OCI-LY7 (cell line): ENCODE measurements at regions not wholly inside any gene's neighbourhood (a gene's known extent, or its start where the extent isn't known, plus 50 kb on each side); places are given as distances from the start of the nearest gene placed in this dataset.

Experiments used
- BruUV-seq: library from RNA; stranded (reverse); fragments of 400-500 nt; replicated peaks from 2 replicates; lab custom pipeline; 2021; lab: Mats Ljungman, UMichigan
- CTCF ChIA-PET: fragments of 300-600 bp; sonication (Branson Sonifier 250); formaldehyde crosslinking; loops from one replicate; lab custom pipeline; 2022; ENCODE audit warnings: antibody characterized with exemption; ENCODE audit not compliant: unreplicated experiment; lab: Charles Lee
- POLR2A ChIA-PET: fragments of 300-600 bp; sonication (Branson Sonifier 250); formaldehyde crosslinking; loops from one replicate; lab custom pipeline; 2022; ENCODE audit warnings: antibody characterized with exemption; lab: Charles Lee
- DNase-seq: peaks from one replicate; pipeline ENCODE4 v3.0.0-alpha.2; 2015; ENCODE audit warnings: low spot score
- H2AFZ ChIP-seq: fragments of 200-600 bp; sonication (generic), shearing (Covaris generic); 2 replicates; pipeline ENCODE4 v1.6.1; 2014; ENCODE audit warnings: mild to moderate bottlenecking, antibody characterized with exemption, low read length, moderate library complexity
- H3K27ac ChIP-seq: fragments of 200-600 bp; sonication (generic); 2 replicates; pipeline ENCODE4 v1.5.1; 2014; ENCODE audit warnings: mixed run types, low read depth, mild to moderate bottlenecking, moderate library complexity, low read length, inconsistent platforms; ENCODE audit not compliant: poor library complexity, severe bottlenecking
- H3K36me3 ChIP-seq: fragments of 200-600 bp; sonication (generic); 2 replicates; pipeline ENCODE4 v1.6.1; 2014; ENCODE audit warnings: mild to moderate bottlenecking, antibody characterized with exemption, low read length, moderate library complexity, mixed read lengths; ENCODE audit not compliant: insufficient read depth
- H3K4me1 ChIP-seq: fragments of 200-600 bp; sonication (generic); 2 replicates; pipeline ENCODE4 v1.5.1; 2014; ENCODE audit warnings: mild to moderate bottlenecking, low read length; ENCODE audit not compliant: insufficient read depth, poor library complexity, severe bottlenecking
- H3K4me2 ChIP-seq: fragments of 200-600 bp; sonication (generic); 2 replicates; pipeline ENCODE4 v1.6.1; 2014; ENCODE audit warnings: mild to moderate bottlenecking, low read length
- H3K4me3 ChIP-seq: fragments of 200-600 bp; sonication (generic); 2 replicates; pipeline ENCODE4 v1.5.1; 2014; ENCODE audit warnings: mild to moderate bottlenecking, low read depth, low read length; ENCODE audit not compliant: poor library complexity, severe bottlenecking
- H3K79me2 ChIP-seq: fragments of 200-600 bp; sonication (generic); 2 replicates; pipeline ENCODE4 v1.6.1; 2016; ENCODE audit warnings: low read depth, mild to moderate bottlenecking, low read length, moderate library complexity, mixed read lengths; ENCODE audit not compliant: insufficient read depth
- H3K9me2 ChIP-seq: fragments of 200-600 bp; sonication (generic); 2 replicates; pipeline ENCODE4 v1.6.1; 2016; ENCODE audit warnings: mild to moderate bottlenecking, low read length, mixed read lengths; ENCODE audit not compliant: insufficient read depth
- H3K9me3 ChIP-seq: fragments of 200-600 bp; sonication (generic); 2 replicates; pipeline ENCODE4 v1.6.1; 2014; ENCODE audit warnings: mild to moderate bottlenecking, mixed run types, low read length, mixed read lengths
- H4K20me1 ChIP-seq: fragments of 200-600 bp; sonication (generic); 2 replicates; pipeline ENCODE4 v1.6.1; 2014; ENCODE audit warnings: mild to moderate bottlenecking, antibody characterized with exemption, low read length, moderate library complexity, mixed read lengths; ENCODE audit not compliant: insufficient read depth
- CTCF ChIP-seq: fragments of 200-600 bp; sonication (generic); conservative IDR thresholded peaks from 2 replicates; pipeline ENCODE4 v1.5.1; 2014; ENCODE audit warnings: mild to moderate bottlenecking, antibody characterized with exemption, low read length, moderate library complexity, mixed read lengths
- EZH2phosphoT487 ChIP-seq: fragments of 200-600 bp; sonication (generic); IDR thresholded peaks from 2 replicates; pipeline ENCODE4 v1.6.1; 2018; ENCODE audit warnings: low read depth, borderline replicate concordance, mild to moderate bottlenecking, mixed run types, antibody characterized with exemption, low read length, moderate library complexity, mixed read lengths
- intact Hi-C: fragments of 100-400 bp; cut with micrococcal nuclease; formaldehyde crosslinking; loops from one replicate; pipeline ENCODE4 v1.10.0; 2022; ENCODE audit not compliant: unreplicated experiment

DNA sequence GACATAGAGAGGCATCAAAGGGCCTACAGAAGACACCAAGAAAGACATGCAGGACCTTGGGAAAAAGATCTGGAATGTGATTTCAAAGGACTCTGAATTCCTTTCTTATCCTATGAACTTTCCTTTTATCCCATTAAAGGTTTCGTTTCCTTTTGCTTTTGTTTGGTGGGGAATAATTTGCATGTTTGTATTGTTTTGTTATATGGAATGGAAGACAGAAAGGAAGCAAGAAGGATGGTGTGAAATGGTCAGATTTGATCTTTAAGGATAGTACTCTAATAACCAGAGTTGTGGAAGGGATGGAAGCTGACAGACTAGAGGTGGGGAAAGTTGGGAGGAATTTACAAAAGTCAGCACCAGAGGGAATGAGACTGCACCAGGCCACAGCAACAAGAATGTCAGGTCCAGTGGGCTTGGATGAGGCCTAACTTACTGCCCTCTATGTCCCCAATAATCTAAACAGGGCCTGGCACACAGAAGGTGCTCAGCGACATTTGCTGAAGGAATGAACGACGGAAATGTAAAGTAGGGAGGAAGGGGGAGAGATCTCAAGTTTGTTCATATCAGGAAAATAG is 173.7 kb downstream of the FOXA2 start:
- no peaks in the 10 kb centered on the region for H3K9me3 ChIP-seq
- no peak overlapping the region for H3K4me3 ChIP-seq
- CTCF ChIA-PET = no interaction called here
- H2AFZ ChIP-seq = no peak overlapping the region
- H3K36me3 ChIP-seq = no peaks in the 10 kb centered on the region
- no peaks in the 10 kb centered on the region for H3K79me2 ChIP-seq
- BruUV-seq = no TSS peak
- no peak for DNase-seq
- no peaks in the 10 kb centered on the region for H4K20me1 ChIP-seq
- no peaks in the 10 kb centered on the region for H3K9me2 ChIP-seq
- no peak overlapping the region for H3K27ac ChIP-seq
- TF ChIP-seq EZH2phosphoT487 (no peak), CTCF (no peak)
- no peaks in the 10 kb centered on the region for H3K4me1 ChIP-seq
- H3K4me2 ChIP-seq = no peak overlapping the region
- POLR2A ChIA-PET = no interaction called here
- intact Hi-C loops = no loop called here

- H3K9me2 ChIP-seq = no peaks in the 10 kb centered on the region
- no peak for DNase-seq
- no peak overlapping the region for H3K27ac ChIP-seq
- H4K20me1 ChIP-seq = no peaks in the 10 kb centered on the region
- intact Hi-C loops = no loop called here
- ChIA-PET CTCF (no interaction called here), POLR2A (interaction anchor here (0.6 kb wide), 1 partner anchor 138 kb away, joined by 3 read pairs; no protein-coding TSS in a partner anchor)
- H3K9me3 ChIP-seq = no peaks in the 10 kb centered on the region
- H3K4me1 ChIP-seq = no peaks in the 10 kb centered on the region
- no peak for TF ChIP-seq CTCF
- no peak for TF ChIP-seq EZH2phosphoT487
- no peak overlapping the region for H2AFZ ChIP-seq
- H3K36me3 ChIP-seq = no peaks in the 10 kb centered on the region
- BruUV-seq = no TSS peak
- no peak overlapping the region for H3K4me3 ChIP-seq
- no peaks in the 10 kb centered on the region for H3K79me2 ChIP-seq
- H3K4me2 ChIP-seq = no peak overlapping the region
Observed at GRCh38 chr20:22408521-22409402, 175.6 kb downstream of the FOXA2 start.
